ENCODE measurements at regions not wholly inside any gene's neighbourhood (a gene's known extent, or its start where the extent isn't known, plus 50 kb on each side); places are given as distances from the start of the nearest gene placed in this dataset.
"Not testable (repeated sequence)": the region's sequence is repeated elsewhere in the genome, so short reads cannot be mapped to it uniquely, and the experiment has no call there.

DNA sequence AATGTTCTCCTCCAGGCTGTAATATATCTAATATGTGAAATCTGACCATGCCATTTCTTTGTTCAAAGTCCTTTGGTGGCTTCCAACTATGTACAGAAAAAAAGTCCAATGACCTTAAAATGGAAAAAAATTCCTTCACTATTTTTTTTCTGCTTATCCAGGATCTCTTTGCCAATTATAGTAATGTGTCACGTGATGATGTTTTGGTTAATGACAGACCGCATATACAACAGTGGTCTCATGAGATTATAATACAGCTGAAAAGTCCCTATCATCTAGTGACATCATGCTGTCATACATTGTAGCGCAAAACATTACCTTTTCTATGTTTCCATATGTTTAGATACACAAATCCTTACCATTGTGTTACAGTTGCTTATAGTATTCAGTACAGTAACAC, 477.6 kb downstream of the TMEM232 start:
- no peak for DNase-seq (ENCODE audit: low read depth in 3 of 3)

DNA sequence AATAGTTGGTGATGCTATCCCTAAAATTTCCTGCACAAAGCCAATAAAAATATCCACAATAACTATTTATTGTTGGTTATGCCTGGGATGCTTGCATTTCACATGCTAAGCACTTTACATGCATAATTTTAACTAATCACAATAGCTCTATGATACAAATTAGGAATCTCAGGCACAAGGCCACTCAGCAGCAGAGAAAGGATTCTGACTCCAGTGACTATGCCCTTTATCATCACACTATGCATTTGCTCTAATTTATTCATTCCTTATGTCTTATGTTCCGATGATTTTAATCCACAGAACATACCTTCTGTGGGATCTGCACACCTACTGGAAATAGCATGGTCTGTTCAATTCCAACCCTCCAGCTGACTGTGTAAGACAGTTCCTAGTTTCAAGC, 476.1 kb downstream of the TMEM232 start:
- no peak for DNase-seq (ENCODE audit: low read depth in 3 of 3)

DNA sequence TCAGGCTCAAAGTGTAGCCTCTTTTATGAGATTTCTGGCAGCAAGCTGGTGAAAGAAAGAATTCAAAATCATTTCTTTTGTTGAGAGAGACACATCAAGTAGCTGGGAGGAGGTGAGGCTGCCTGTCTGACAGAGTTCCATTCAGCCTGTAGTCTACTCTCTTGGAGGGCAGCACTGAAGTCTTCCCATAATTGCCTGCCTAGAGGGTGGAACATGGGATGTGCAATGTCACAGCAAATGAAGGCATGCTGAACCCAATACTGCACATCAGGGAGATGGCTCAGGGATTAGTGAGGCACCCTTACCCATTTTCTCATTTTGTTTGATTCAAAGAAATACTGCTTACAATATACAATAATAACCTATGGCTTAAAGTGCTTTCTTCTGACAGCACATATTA, 475.7 kb downstream of the TMEM232 start:
- no peak for DNase-seq (ENCODE audit: low read depth in 3 of 3)

DNA sequence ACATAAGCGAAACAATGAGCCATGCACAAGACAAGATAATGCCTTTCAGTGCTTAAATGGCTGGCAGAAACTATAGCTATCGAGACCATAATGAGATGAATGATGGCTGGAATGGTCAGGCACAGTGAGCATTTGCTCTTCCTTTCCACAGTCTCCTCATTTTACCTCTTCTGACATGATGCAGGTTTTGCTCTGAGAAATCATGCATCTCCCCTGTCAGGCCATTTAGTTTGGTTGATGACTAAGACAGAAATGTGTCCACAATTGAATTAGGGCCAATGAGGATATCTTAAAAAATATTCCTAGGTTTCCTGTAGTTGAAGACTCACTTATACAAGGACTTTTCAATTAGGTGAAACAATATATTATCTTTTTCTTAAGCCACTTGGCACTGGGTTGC, 475.1 kb downstream of the TMEM232 start:
- DNase-seq (ENCODE audit: low read depth in 3 of 3) = no peak

DNA sequence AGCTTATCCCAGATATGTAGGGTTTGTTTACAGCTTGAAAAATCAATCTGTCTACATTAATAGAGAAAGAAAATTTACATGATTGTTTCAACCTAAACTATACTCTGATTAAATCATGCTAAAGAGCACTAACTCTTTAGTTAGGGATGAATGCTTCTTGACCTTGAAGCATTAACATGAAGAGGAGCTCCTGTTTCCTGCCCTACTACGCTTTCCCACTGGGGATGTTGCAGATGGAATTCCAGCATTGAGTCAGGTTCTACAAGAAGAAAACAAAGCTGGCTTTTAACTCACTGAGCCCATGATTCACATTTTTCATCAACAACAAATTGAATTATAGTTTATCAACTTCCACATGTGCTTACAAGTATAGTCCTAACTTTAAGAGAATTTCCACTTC, 471.3 kb downstream of the TMEM232 start:
- DNase-seq (ENCODE audit: low read depth in 3 of 3) = no peak

DNA sequence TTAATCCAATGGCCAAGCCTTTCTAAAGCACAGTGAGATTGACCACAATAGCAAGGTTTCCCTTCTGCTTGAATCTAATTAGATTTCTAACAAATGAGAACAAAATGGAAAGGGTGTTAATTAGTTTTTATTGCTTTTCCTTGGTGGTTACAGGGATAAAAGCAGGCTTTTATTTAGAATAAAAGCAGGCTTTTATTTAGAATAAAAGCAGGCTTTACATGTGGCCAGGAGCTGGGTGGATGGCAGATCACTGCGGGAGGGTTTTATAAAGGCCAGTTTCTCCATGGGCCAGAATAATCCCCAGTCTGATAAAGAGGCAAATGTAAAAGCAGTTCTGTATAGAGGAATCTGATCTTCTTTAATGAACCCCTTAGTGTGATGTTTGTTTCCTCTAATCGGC, 470.2 kb downstream of the TMEM232 start:
- DNase-seq (ENCODE audit: low read depth in 3 of 3) = no peak

DNA sequence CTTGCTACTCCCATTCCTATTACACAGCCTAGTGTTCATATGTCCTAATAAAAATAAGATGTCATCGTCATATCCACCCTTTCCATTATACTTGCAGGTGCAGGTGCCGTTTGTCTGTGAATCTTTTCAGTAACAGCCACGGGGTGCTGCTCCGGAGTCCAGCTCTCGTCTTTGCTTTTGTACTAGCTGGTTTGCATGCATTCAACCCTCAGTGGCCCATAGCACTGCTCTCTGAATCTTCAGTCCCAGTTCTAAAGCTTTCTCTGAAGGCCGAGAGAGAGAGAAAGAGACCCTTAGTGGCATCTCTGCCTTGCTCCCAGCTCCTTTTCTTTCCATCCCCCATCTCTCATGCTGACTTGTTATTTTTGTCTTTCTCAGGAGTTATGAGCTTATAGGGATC, 468.5 kb downstream of the TMEM232 start:
- no peak for DNase-seq (ENCODE audit: low read depth in 3 of 3)

DNA sequence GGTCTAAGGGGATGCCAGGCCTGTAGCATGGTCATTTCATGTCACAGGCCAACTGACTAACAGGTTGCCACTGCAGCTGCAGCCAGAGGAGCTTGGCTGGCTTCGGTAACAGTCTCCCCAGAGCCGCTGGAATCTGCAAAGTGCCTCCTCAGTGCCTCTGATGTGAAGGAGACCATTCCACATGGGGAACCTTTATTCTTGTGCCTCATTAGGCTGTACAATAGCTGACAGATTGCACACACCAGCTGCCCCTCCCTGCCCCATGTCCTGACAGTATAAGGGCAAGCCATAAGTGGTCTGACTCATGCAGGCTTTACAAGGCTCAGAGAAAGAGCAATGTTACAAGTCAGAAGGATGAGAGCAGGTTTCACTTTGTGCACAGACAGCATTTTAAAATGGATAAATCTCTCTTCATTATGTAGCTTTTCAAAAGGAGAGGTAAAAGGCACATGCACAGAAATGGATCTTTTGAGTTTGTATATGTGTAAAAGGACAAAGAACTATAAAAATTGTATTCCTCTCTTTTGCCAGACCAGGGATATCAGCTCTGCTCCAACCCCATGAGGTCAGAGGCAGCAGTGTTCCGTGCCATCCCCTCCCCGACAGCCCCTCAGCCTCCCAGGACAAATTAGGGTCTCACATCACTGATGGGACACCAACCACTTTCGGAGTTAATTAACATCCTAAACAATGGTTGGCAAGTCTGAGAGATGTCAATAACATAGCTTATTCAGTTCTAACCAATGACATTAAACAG, 467.8 kb downstream of the TMEM232 start:
- no peak for DNase-seq (ENCODE audit: low read depth in 3 of 3)

DNA sequence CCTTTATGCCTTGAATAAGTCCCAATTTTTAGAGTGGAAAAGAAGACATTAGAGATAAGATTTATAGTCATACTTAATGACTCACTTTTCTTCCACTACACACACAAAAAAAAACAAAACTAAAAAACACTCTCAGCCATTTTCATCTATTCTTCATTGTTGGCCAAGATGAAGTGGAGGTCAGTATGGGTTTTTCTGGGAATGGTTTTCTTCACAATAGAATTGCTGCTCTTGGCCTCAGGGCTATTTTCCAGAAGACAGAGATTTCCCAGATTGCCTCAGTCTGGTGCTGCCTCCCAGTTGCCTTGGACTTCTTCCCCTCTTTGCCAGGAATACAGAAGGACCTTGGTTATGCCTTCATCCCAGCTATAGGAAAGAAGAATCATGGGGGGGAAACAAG, 463.7 kb downstream of the TMEM232 start:
- no peak for DNase-seq (ENCODE audit: low read depth in 3 of 3)

DNA sequence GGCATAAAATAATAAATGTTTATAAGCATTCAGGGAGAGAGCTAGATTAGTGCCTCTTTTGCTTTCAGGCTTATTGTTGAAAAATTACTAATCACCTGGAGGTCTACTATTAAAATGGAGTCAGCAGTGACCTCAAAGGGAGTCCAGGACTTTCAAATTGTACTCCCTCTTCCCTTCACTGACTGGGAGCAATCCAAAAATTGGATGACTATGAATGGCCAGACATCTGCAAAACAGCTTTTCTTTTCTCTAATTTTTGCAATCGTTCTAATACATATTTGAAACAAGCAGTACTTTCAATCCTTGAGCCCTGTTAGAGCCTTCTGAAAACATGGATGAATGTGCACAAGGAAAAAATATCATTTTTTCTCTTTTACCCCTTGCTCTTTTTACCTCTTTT, 461.8 kb downstream of the TMEM232 start:
- DNase-seq (ENCODE audit: low read depth in 3 of 3) = no peak

DNA sequence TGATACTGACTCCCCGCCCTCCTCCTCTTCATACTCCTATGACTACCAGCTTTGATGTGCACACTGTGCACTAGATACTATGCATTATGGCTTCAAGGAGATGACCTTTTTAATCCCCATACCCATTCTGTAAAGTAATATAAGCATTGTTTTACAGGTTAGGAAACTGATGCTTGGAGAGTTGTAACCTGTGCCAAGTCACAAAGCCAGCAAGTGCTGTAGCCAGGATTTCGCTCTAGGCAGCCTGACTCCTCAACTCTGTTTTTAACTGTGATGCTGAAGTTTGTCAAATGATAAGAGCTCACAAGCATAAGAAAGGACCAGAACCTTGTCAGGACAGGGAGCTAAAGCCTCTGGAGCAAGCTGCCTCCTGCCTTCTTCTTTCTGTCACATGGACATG, 461.3 kb downstream of the TMEM232 start:
- no peak for DNase-seq (ENCODE audit: low read depth in 3 of 3)

DNA sequence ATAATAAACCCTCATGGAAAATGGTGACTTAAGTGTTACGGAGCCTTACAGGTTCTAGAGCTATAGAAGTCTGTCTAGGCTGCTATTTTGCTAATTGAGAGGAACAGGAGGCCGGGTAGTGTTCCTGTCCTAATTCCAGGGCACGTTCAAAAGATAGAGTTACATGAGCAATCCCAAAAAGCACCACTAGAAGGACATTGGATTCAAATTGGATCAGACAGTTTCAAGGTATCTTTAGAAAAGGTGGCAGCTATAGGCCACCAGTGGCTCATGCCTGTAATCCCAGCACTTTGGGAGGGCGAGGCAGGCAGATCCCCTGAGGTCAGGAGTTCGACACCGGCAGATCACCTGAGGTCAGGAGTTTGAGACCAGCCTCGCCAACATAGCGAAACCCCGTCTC, 458.8 kb downstream of the TMEM232 start:
- no peak for DNase-seq (ENCODE audit: low read depth in 3 of 3)

DNA sequence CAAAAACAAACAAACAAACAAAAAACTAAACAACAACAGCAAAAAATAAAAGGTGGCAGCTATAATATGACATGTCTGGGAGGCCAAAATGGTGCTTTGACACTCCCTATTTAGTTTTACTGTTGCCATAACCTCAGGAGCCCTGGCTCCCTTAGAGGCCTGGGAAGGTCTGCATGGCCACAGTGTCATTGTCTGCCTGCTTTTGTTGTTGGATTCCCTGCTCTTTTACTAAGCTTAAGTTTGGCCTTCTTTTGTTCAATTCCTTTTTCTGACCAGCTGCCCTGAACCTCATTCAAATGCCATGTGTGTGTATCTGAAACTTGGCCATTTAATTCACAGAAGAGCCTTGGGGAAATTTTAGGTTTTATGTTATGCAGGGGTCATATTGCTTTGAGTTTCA, 458.2 kb downstream of the TMEM232 start:
- DNase-seq (ENCODE audit: low read depth in 3 of 3) = no peak

DNA sequence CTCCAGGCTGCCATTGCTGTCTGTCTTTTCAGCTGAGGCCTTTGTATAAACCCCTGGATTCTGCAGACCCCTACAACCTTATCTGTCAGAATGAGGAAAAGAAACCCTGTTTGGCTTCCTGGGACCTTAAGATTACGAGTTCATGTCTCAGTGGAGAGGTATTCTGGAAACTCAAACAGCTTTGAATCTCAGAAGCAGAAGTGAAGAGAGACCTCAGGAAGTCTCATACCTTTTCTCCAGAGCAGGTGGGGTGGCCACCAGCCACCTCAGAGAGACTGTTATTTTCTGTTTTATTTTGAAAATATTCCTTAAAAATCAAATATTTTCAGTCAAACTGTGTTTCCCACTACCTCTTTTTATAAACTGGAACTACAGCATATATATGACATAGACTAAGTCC, 457.5 kb downstream of the TMEM232 start:
- no peak for DNase-seq (ENCODE audit: low read depth in 3 of 3)

DNA sequence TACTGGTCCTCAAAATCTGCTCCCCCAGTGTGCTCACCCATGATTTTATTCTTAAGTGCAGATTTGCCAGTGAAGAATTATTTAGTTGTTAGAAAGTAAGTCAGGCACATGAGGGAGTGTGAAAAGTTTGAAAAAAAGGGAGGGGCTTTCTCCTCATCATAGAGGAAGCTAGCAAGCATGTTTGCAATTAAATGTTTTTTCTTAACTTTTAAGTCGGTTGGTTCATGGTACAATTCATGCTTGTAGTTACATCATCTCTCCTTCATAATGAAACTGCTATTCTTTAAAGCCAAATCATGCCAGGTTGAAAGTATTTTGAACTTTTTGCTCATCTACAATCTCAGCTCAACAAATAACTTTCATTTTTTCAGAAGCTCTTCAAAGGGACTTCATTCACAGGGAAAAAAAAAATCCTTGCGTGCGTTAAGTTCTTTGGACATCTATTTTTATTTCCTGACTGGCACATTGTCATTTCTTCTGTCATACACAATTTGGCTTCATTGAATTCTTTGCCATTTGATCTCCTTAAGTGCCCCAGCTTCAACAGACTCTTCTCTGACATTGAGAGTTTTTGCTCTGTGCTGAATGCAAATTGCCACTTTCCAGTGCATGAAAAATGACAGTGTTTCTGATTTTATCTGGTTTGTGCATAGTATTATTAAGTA, 456.9 kb downstream of the TMEM232 start:
- no peak for DNase-seq (ENCODE audit: low read depth in 3 of 3)

DNA sequence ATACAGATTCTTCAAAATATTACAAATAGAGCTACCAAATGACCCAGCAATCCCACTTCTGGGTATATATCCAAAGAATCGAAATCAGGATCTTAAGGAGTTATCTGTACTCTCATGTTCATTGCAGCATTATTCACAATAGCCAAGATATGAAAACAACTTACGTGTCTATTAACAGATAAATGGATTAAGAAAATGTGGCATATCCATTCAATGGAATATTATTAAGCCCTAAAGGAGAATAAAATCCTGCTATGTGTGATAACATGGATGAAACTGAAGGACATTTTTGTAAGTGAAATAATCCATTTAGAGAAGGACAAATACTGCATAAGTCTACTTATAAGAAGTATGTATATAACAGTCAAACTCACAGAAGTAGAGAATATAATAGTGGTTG, 450.6 kb downstream of the TMEM232 start:
- no peak for DNase-seq (ENCODE audit: low read depth in 3 of 3)

DNA sequence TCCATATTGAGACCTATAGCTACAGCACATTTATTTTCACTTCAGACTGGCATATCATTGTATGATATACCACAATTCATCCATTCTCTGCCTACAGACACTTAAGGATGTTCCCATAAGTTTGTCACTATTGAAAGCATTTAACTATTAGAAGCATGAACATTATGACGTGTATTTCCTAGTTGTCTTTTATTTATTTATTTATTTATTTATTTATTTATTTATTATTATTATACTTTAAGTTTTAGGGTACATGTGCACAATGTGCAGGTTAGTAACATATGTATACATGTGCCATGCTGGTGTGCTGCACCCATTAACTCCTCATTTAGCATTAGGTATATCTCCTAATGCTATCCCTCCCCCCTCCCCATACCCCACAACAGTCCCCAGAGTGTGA, 448.0 kb downstream of the TMEM232 start:
- DNase-seq (ENCODE audit: low read depth in 3 of 3) = not testable (repeated sequence)

DNA sequence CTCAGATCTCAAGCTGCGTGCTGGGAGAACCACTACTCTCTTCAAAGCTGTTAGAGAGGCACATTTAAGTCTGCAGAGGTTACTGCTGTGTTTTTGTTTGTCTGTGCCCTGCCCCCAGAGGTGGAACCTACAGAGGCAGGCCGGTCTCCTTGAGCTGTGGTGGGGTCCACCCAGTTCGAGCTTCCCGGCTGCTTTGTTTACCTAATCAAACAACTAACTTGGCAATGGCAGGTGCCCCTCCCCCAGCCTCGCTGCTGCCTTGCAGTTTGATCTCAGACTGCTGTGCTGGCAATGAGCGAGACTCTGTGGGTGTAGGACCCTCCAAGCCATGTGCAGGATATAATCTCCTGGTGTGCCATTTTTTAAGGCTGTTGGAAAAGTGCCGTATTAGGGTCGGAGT, 442.4 kb downstream of the TMEM232 start:
- DNase-seq (ENCODE audit: low read depth in 3 of 3) = not testable (repeated sequence)

DNA sequence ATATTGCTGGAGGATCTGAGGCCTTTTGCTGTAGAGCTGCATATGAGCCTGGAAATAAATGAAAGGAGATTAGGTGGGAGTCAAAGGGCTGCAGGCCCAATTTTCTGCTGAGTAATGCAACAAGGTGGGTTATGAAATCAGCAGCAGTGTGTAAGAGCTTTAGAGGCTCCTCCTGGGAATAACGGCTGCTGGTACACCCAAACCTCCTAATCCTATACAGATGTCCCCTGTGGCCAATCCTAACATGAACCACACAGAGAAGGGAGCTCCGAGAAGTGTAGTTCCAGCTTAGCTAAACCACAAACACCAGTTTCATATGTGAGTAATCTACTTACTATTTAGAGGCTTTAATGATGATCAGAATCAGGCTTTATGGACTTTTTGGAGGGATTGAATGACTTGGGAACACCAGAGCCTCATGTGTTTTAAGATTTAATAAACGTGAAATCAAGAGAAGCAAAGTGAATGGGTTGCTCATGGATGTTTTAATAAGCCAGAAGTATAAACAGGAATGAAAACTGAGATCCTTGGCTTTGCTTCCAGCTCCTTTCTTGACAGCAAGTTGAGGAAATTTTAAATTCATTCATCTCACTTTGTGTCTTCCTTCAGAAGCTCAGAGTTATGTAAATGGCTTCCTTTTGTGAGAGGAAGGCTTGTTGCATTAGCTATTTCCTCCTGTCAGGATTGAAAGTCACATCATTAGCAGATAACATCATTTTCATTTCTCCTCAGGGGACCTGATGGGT, 437.5 kb downstream of the TMEM232 start:
- no peak for DNase-seq (ENCODE audit: low read depth in 3 of 3)

DNA sequence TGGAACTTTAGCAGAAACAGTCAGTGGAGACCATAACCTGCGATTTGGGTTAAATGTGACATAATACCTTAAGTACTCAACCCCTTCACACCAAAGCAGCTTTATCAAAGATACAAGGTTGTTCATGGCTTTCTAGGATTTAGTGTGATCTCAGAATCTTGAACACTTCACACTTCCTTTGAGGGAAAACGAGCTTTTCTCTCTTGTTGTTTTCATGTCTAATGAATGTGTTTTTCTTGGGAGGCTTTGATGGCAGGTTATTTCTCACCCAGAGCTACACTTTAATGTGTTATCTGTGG, 437.0 kb downstream of the TMEM232 start:
- no peak for DNase-seq (ENCODE audit: low read depth in 3 of 3)

DNA sequence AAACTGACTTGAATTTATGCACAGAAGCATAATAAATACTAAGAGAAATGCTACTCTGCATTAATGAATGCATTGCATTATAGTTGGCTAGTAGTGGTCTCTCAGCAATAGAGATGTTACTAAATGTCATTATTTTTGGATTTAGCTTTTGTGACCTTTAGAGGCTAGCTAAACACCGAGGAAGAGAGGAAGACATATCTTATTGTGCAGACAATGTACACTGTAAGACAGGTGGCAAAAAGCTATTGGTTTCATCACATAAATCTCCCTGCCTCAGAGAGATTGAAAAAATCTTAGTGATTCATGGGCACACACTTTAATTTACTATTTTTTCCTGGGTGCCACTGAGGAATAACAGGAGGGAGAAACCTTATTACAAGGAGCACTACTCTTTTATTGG, 435.9 kb downstream of the TMEM232 start:
- no peak for DNase-seq (ENCODE audit: low read depth in 3 of 3)

DNA sequence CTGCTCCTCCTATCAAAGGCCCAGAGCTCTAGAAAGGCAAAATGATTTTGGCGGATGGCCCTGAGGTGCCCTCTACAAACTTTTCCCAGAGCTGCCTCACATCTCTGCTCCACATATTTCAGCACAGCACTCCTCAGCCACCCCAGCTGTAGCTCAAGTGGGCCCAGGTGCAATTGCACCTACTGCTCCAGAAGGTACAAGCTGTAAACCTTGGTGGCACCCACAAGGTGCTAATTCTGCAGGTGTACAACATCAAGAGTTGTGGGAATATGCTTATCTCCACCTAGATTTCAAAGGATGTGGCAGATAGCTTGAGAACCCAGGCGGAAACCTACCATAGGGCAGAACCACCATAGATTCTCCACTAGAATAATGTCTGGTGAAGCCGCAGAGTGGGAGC, 432.2 kb downstream of the TMEM232 start:
- no peak for DNase-seq (ENCODE audit: low read depth in 3 of 3)

DNA sequence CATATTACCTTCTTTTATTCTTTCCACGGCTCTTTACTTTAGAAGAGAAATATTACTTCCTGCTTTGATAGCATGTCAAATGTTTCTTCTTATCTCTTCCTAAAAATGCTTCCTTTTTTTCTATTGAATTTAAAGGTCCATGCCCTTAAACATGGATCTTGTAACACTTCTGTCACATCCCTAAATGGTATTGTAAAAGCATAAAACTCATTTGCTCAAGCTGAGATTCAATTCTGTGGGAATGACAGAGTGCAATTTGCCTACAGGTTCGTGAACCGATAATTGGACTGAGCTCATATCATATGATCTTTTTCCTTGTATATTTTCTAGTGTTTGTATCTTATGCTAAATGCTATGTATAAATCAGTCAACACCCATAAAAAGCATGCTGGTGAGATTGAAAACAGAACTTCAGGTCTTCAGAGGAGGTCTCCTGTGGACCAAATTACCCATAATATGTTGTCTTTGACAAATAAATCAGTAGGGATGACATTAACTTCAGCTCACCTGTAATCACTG, 429.3 kb downstream of the TMEM232 start:
- no peak for DNase-seq (ENCODE audit: low read depth in 3 of 3)
